H9 (cell line): ENCODE measurements at regions not wholly inside any gene's neighbourhood (a gene's known extent, or its start where the extent isn't known, plus 50 kb on each side); places are given as distances from the start of the nearest gene placed in this dataset.
A peak's percentile ranks its signal among the peaks of the same experiment; 100 is the strongest.

Source experiments
- DNase-seq: peaks from one replicate; pipeline ENCODE4 v3.0.0-alpha.2; 2017
- H2AFZ ChIP-seq: one replicate; pipeline ENCODE4 v1.6.1; 2013; ENCODE audit warnings: mild to moderate bottlenecking, low read length, control low read depth, moderate library complexity
- H2AK5ac ChIP-seq: 2 replicates; pipeline ENCODE4 v1.6.1; 2013; ENCODE audit warnings: low read length, control low read depth, mixed read lengths; ENCODE audit not compliant: insufficient read length
- H2BK120ac ChIP-seq: one replicate; pipeline ENCODE4 v1.6.1; 2013; ENCODE audit warnings: low read depth, mild to moderate bottlenecking, low read length, control low read depth, inconsistent platforms; ENCODE audit not compliant: poor library complexity, severe bottlenecking
- H2BK12ac ChIP-seq: 2 replicates; pipeline ENCODE4 v1.6.1; 2013; ENCODE audit warnings: low read length, control low read depth, mixed read lengths, low read depth; ENCODE audit not compliant: insufficient read length
- H2BK15ac ChIP-seq: 2 replicates; pipeline ENCODE4 v1.6.1; 2013; ENCODE audit warnings: low read depth, low read length, control low read depth
- H2BK20ac ChIP-seq: one replicate; pipeline ENCODE4 v1.6.1; 2013; ENCODE audit warnings: low read depth, mild to moderate bottlenecking, low read length, control low read depth, inconsistent platforms; ENCODE audit not compliant: poor library complexity, severe bottlenecking
- H2BK5ac ChIP-seq: 2 replicates; pipeline ENCODE4 v1.6.1; 2013; ENCODE audit warnings: low read length, control low read depth, mixed read lengths; ENCODE audit not compliant: insufficient read length
- H3K14ac ChIP-seq: 2 replicates; pipeline ENCODE4 v1.6.1; 2013; ENCODE audit warnings: low read length, control low read depth; ENCODE audit not compliant: insufficient read depth
- H3K18ac ChIP-seq: 2 replicates; pipeline ENCODE4 v1.6.1; 2013; ENCODE audit warnings: low read depth, mild to moderate bottlenecking, mixed read lengths, low read length, control low read depth; ENCODE audit not compliant: insufficient read length
- H3K23ac ChIP-seq: 2 replicates; pipeline ENCODE4 v1.6.1; 2013; ENCODE audit warnings: low read length, control low read depth, mixed read lengths, low read depth; ENCODE audit not compliant: insufficient read length
- H3K23me2 ChIP-seq: 2 replicates; pipeline ENCODE4 v1.6.1; 2013; ENCODE audit warnings: low read depth, mild to moderate bottlenecking, mixed read lengths, low read length, control low read depth; ENCODE audit not compliant: insufficient read length, poor library complexity, severe bottlenecking
- H3K27ac ChIP-seq: 2 replicates; pipeline ENCODE4 v1.5.1; 2013; ENCODE audit warnings: low read length, control low read depth, mixed read lengths, low read depth; ENCODE audit not compliant: insufficient read length
- H3K27me3 ChIP-seq: 2 replicates; pipeline ENCODE4 v1.6.1; 2013; ENCODE audit warnings: low read length, control low read depth, inconsistent platforms; ENCODE audit not compliant: insufficient read depth
- H3K4ac ChIP-seq: 2 replicates; pipeline ENCODE4 v1.6.1; 2013; ENCODE audit warnings: low read depth, mild to moderate bottlenecking, control low read depth, inconsistent platforms, low read length, moderate library complexity
- H3K4me1 ChIP-seq: 2 replicates; pipeline ENCODE4 v1.6.1; 2013; ENCODE audit warnings: low read length, control low read depth, inconsistent platforms; ENCODE audit not compliant: insufficient read depth
- H3K4me2 ChIP-seq: 2 replicates; pipeline ENCODE4 v1.6.1; 2013; ENCODE audit warnings: low read length, control low read depth, mixed read lengths; ENCODE audit not compliant: insufficient read length, insufficient read depth
- H3K56ac ChIP-seq: 2 replicates; pipeline ENCODE4 v1.6.1; 2013; ENCODE audit warnings: low read depth, mild to moderate bottlenecking, mixed read lengths, low read length, control low read depth; ENCODE audit not compliant: insufficient read length
- H3K79me1 ChIP-seq: 2 replicates; pipeline ENCODE4 v1.6.1; 2013; ENCODE audit warnings: low read depth, mild to moderate bottlenecking, moderate library complexity, low read length, control low read depth, inconsistent platforms; ENCODE audit not compliant: insufficient read depth, poor library complexity, severe bottlenecking
- H3K79me2 ChIP-seq: 2 replicates; pipeline ENCODE4 v1.6.1; 2013; ENCODE audit warnings: low read length, control low read depth, inconsistent platforms; ENCODE audit not compliant: insufficient read depth
- H3K9ac ChIP-seq: 2 replicates; pipeline ENCODE4 v1.6.1; 2013; ENCODE audit warnings: low read length, control low read depth, mixed read lengths; ENCODE audit not compliant: insufficient read length; ENCODE audit errors: extremely low read depth
- H3K9me3 ChIP-seq: one replicate; pipeline ENCODE4 v1.6.1; 2013; ENCODE audit warnings: low read depth, low read length, inconsistent platforms; ENCODE audit not compliant: control insufficient read depth
- H3T11ph ChIP-seq: one replicate; pipeline ENCODE4 v1.6.1; 2013; ENCODE audit warnings: mild to moderate bottlenecking, low read length, control low read depth, inconsistent platforms
- H4K20me1 ChIP-seq: one replicate; pipeline ENCODE4 v1.6.1; 2013; ENCODE audit not compliant: control insufficient read depth, insufficient read length, insufficient read depth
- H4K5ac ChIP-seq: 2 replicates; pipeline ENCODE4 v1.6.1; 2013; ENCODE audit warnings: low read depth, mild to moderate bottlenecking, mixed read lengths, low read length, control low read depth; ENCODE audit not compliant: insufficient read length
- H4K8ac ChIP-seq: replicated peaks from 2 replicates; pipeline ENCODE4 v1.6.1; 2013; ENCODE audit warnings: low read length, control low read depth, mixed read lengths, low read depth; ENCODE audit not compliant: insufficient read length
- H4K91ac ChIP-seq: 2 replicates; pipeline ENCODE4 v1.6.1; 2013; ENCODE audit warnings: low read depth, mild to moderate bottlenecking, moderate library complexity, mixed read lengths, low read length, control low read depth; ENCODE audit not compliant: insufficient read length
- H3K27ac Mint-ChIP-seq, 3 experiments: 2 replicates in 2 of 3; 3 replicates in 1 of 3; pipeline ENCODE4 v1.8.0; 2020 to 2021; ENCODE audit warnings: mixed read lengths in 3 of 3, mild to moderate bottlenecking in 1 of 3, moderate library complexity in 1 of 3
- H3K27me3 Mint-ChIP-seq: 2 replicates; pipeline ENCODE4 v1.8.0; 2021; ENCODE audit warnings: low read depth, mild to moderate bottlenecking, moderate library complexity, mixed read lengths
- H3K36me3 Mint-ChIP-seq, 3 experiments: 2 replicates in 2 of 3; 3 replicates in 1 of 3; pipeline ENCODE4 v1.8.0; 2020 to 2021; ENCODE audit warnings: low read depth in 3 of 3, mixed read lengths in 3 of 3; ENCODE audit not compliant: insufficient read depth in 1 of 3
- H3K4me1 Mint-ChIP-seq, 2 experiments: 2 replicates each; pipeline ENCODE4 v1.8.0; 2020; ENCODE audit warnings: mixed read lengths in 2 of 2
- H3K4me3 Mint-ChIP-seq, 2 experiments: 2 replicates in 1 of 2; 3 replicates in 1 of 2; pipeline ENCODE4 v1.8.0; 2020 to 2021; ENCODE audit warnings: mild to moderate bottlenecking in 2 of 2, mixed read lengths in 2 of 2, moderate library complexity in 1 of 2
- H3K9me3 Mint-ChIP-seq, 2 experiments: 2 replicates in 1 of 2; 3 replicates in 1 of 2; pipeline ENCODE4 v1.8.0; 2020; ENCODE audit warnings: mild to moderate bottlenecking in 2 of 2, mixed read lengths in 2 of 2, moderate library complexity in 1 of 2
- WGBS: extraction: QIAGEN DNeasy Blood & Tissue Kit; methylation state at CpG from one replicate; pipeline ENCODE4 v1.1.7; 2013; ENCODE audit warnings: missing lambda C conversion rate, low lambda C conversion rate, mixed read lengths; ENCODE audit not compliant: insufficient read length; ENCODE audit errors: extremely low coverage; 5-methylcytosine and 5-hydroxymethylcytosine counted together
- TF ChIP-seq, protein P1 (sequence below): fragments of 200-600 bp; sonication (generic); conservative IDR thresholded peaks from 3 replicates; pipeline ENCODE4 v1.8.0; 2021; ENCODE audit warnings: antibody characterized with exemption, mild to moderate bottlenecking

GRCh38 chr17:27206447-27206846 lies 87.5 kb upstream of the WSB1 start:
- Histone ChIP-seq H3K9me3 (peaks cover 47% of the 10 kb centered on the region), H4K8ac (no peak overlapping the region), H3K4me1 (no peaks in the 10 kb centered on the region), H3K18ac (no peak overlapping the region), H2BK5ac (no peak overlapping the region), H2BK20ac (no peak overlapping the region), H4K5ac (no peak overlapping the region), H3K79me1 (no peaks in the 10 kb centered on the region), H2BK120ac (no peak overlapping the region), H3K79me2 (no peaks in the 10 kb centered on the region), H3K23ac (no peak overlapping the region), H3K27me3 (no peaks in the 10 kb centered on the region), H3K9ac (no peak overlapping the region), H3K4me2 (no peak overlapping the region), H3K27ac (no peak overlapping the region), H2AFZ (no peak overlapping the region), H3K4ac (no peak overlapping the region), H4K91ac (no peak overlapping the region), H4K20me1 (no peaks in the 10 kb centered on the region), H3K23me2 (no peaks in the 10 kb centered on the region), H3K56ac (no peak overlapping the region), H3K14ac (no peak overlapping the region), H2AK5ac (no peak overlapping the region), H3T11ph (no peak overlapping the region), H2BK15ac (no peak overlapping the region), H2BK12ac (no peak overlapping the region)
- DNase-seq: no peak
- no peak overlapping the region for H3K27ac Mint-ChIP-seq
- TF ChIP-seq, protein P1, sequence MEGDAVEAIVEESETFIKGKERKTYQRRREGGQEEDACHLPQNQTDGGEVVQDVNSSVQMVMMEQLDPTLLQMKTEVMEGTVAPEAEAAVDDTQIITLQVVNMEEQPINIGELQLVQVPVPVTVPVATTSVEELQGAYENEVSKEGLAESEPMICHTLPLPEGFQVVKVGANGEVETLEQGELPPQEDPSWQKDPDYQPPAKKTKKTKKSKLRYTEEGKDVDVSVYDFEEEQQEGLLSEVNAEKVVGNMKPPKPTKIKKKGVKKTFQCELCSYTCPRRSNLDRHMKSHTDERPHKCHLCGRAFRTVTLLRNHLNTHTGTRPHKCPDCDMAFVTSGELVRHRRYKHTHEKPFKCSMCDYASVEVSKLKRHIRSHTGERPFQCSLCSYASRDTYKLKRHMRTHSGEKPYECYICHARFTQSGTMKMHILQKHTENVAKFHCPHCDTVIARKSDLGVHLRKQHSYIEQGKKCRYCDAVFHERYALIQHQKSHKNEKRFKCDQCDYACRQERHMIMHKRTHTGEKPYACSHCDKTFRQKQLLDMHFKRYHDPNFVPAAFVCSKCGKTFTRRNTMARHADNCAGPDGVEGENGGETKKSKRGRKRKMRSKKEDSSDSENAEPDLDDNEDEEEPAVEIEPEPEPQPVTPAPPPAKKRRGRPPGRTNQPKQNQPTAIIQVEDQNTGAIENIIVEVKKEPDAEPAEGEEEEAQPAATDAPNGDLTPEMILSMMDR: 0 out of 3 replicates have a peak, but pooled peaks have one; percentile 16
- no CpG with 5 or more reads among the region's 4 CpGs for WGBS
- peaks cover 60 to 74% of the 10 kb centered on the region in 2 experiments for H3K9me3 Mint-ChIP-seq
- no peak overlapping the region for H3K4me3 Mint-ChIP-seq
- H3K4me1 Mint-ChIP-seq: no peaks in the 10 kb centered on the region
- no peaks in the 10 kb centered on the region for H3K27me3 Mint-ChIP-seq
- peaks cover 0 to 2% (median 0%) of the 10 kb centered on the region in 3 experiments; a peak in 3 of 7 replicates for H3K36me3 Mint-ChIP-seq
